Sigmoid colon (tissue), 4 donors: ENCODE measurements at regions not wholly inside any gene's neighbourhood (a gene's known extent, or its start where the extent isn't known, plus 50 kb on each side); places are given as distances from the start of the nearest gene placed in this dataset.

Experiments
- CTCF ChIP-seq, 4 experiments: fragments of 450-650 bp in 3 of 4; fragments of 200-600 bp in 1 of 4; IDR thresholded peaks; one replicate each; pipeline ENCODE4 v1.5.1; 2016 to 2019; ENCODE audit warnings: antibody characterized with exemption in 4 of 4, mild to moderate bottlenecking in 3 of 4, moderate library complexity in 2 of 4
- EP300 ChIP-seq, 4 donors: sonication (generic); formaldehyde crosslinking; IDR thresholded peaks; one replicate each; pipeline ENCODE4 v1.6.1; 2017; ENCODE audit warnings: antibody characterized with exemption in 4 of 4
- POLR2A ChIP-seq, 2 donors: fragments of 450-650 bp; IDR thresholded peaks; one replicate each; pipeline ENCODE4 v1.6.1; 2016; ENCODE audit warnings: antibody characterized with exemption in 2 of 2, mild to moderate bottlenecking in 2 of 2, moderate library complexity in 2 of 2
- POLR2AphosphoS5 ChIP-seq, 4 donors: sonication (generic); formaldehyde crosslinking; IDR thresholded peaks; one replicate each; pipeline ENCODE4 v1.6.1; 2017; ENCODE audit warnings: antibody characterized with exemption in 4 of 4

- TF ChIP-seq CTCF (IDR thresholded peaks at IDR 0.05) (no peak), POLR2AphosphoS5 (IDR thresholded peaks at IDR 0.05) (no peak), EP300 (IDR thresholded peaks at IDR 0.05) (no peak), POLR2A (IDR thresholded peaks at IDR 0.05) (no peak)
Observed at GRCh38 chr6:68458447-68458846, 176.6 kb upstream of the ADGRB3 start.
